Testis (tissue), 2 donors: ENCODE measurements at regions not wholly inside any gene's neighbourhood (a gene's known extent, or its start where the extent isn't known, plus 50 kb on each side); places are given as distances from the start of the nearest gene placed in this dataset.

Experiments used
- CTCF ChIP-seq, 3 experiments: fragments of 450-650 bp in 2 of 3; fragments of 200-600 bp in 1 of 3; sonication (generic) in 1 of 3; IDR thresholded peaks; one replicate each; pipeline ENCODE4 v1.5.1; 2016 to 2019; ENCODE audit warnings: antibody characterized with exemption in 3 of 3, mild to moderate bottlenecking in 2 of 3, moderate library complexity in 1 of 3
- POLR2A ChIP-seq: fragments of 450-650 bp; IDR thresholded peaks from one replicate; pipeline ENCODE4 v1.6.1; 2017; ENCODE audit warnings: antibody characterized with exemption, mild to moderate bottlenecking, moderate library complexity

- no peak for TF ChIP-seq CTCF (IDR thresholded peaks at IDR 0.05)
- TF ChIP-seq POLR2A = no peak
These were observed 492.7 kb downstream of the BRD1 start for GRCh38 chr22:49334976-49335375.
